ENCODE measurements at regions not wholly inside any gene's neighbourhood (a gene's known extent, or its start where the extent isn't known, plus 50 kb on each side); places are given as distances from the start of the nearest gene placed in this dataset.

GRCh38 chr12:20189767-20190166, 178.6 kb upstream of the PDE3A start:
- DNase-seq (ENCODE audit: low read depth in 2 of 2): no peak

- DNase-seq (ENCODE audit: low read depth in 2 of 2): no peak
Observed at GRCh38 chr12:20194171-20194570, 174.2 kb upstream of the PDE3A start.

DNA sequence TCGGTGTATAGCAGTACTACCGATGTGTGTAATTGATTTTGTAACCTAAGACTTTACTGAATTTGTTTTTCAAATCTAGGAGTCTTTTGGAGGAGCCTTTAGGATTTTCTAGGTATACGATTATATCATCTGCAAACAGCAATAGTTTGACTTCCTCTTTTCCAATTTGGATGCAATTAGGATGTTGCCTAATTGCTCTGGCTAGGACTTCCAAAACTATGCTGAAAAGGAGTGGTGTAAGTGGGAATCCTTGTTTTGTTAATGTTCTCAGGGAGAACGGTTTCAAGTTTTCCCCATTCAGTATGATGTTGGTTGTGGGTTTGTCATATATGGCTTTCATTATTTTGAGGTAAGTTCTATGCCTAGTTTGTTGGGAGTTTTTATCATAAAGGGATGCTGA, 171.6 kb upstream of the PDE3A start:
- no peak for DNase-seq (ENCODE audit: low read depth in 2 of 2)

- no peak for DNase-seq (ENCODE audit: low read depth in 2 of 2)
Observed at GRCh38 chr12:20197411-20197810, 170.9 kb upstream of the PDE3A start.

- DNase-seq (ENCODE audit: low read depth in 2 of 2): no peak
Observed at GRCh38 chr12:20199780-20200179, 168.6 kb upstream of the PDE3A start.

DNA sequence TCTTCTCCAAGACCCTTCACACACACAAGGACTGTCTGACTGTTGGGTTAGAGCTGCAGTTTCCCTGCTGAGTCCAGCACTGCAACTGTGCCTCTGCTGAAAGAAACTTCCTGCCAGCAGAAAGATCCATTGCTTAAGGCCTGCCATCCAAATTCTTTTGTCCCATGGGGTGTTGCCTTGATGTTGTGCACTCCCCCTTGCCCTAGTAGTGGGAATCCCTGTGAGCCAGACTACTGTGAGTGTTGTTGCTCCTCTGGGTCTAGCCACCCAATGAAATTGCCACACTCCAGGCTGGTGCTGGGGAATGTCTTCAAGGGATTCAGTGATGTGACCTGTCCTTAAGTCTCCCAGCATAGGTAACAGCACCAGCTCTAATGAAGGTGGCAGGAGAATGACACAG, 166.6 kb upstream of the PDE3A start:
- DNase-seq (ENCODE audit: low read depth in 2 of 2): no peak

DNA sequence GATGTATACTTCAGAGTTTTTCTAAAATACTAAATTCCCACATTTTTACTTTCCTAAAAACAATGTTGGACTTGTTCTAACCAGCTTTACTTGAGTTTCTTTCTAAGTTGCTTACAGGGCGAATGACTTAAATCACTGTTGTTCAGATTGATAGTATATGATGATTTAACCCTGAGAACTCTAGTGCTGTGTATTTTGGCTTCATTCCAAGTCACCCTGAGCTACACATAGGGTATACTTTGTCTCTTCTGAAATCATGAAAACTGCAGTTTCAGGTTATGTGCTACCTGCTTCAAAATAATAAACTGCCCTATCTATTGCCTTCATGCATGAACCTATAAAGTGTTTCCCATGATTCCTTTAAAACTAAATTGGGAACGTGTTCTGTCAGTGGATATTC, 162.5 kb upstream of the PDE3A start:
- DNase-seq (ENCODE audit: low read depth in 2 of 2): no peak

- no peak for DNase-seq (ENCODE audit: low read depth in 2 of 2)
Observed at GRCh38 chr12:20206410-20206809, 161.9 kb upstream of the PDE3A start.

GRCh38 chr12:20210621-20211215, 157.6 kb upstream of the PDE3A start:
- no peak for DNase-seq (ENCODE audit: low read depth in 2 of 2)

DNA sequence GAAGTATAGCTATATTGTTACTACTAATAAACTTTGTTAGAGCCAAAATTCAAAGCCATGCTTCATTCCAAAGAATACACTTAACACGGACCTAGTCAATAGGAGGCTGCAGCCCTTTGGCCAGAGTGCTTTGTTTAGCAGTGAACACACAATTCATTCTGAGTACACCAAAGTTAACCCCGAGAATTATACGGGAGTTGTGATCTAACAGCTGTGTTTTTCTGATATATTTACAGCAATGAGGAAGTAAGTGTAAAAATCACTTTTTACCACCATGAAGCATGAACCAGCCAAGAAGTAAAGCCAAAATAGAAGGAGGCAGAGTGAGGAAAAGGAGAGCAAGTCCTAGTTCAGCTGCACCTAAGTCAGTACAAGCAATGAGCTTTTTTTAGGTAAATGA, 156.8 kb upstream of the PDE3A start:
- no peak for DNase-seq (ENCODE audit: low read depth in 2 of 2)

DNA sequence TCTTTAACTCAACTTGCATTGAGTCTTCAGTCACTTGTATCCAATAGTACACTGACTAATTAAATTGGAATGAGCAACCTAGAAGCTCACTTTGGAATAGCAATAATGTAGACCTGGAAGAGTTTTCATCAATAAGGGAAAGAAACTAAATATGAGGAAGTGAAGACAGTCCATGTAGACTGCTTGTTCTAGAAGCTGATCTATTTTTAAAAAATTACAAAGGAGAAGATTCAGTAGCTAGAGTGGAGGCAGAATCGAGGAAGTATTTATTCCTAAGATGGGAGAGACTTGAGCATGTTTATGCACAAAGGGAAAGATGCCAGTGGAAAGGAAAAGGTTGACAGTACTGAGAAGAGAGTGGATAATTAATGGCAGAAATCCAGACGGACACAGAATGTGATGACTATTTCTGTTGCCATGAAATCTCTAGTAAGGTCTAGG, 156.3 kb upstream of the PDE3A start:
- no peak for DNase-seq (ENCODE audit: low read depth in 2 of 2)

DNA sequence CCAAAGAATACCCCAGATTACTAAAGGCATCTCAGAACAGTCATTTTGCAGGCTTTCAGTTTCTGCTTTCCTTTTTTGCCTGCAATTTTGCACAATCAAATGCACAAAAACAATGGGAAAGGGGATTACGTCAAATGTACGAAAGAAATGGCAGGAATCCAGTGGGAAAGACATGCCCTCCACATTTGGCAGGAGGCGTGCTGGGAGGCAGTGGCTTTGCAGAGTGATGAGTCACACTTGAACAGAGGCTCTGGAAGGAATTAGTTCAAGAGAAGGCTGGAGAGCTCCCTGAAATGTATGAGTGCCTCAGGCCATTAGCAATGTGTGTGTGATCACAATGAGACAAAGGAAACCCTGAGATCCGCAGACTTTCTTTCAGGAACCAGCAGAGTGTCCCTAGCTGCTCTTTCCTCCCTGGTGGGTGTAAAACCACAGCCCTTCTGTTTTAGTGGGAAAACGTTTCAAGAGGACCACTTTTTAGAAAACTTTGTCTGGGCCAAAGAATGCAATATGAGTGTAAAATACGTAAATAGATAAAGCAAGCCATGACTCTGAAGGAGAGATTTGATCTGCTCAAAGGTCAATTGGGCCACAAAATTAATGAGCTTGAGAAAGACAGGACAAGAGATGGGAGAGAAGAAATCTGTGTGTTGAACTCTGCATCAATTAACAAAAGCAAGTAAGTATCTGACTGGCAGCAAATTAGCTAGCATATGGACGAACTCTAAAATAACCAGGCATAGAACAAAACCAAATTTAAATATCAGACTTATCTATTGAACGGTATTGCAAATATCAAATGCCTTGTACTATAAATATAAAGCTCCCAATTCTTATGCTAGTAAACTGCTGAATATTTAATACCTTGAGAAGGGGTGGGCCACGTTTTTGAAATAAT, 155.4 kb upstream of the PDE3A start:
- no peak for DNase-seq (ENCODE audit: low read depth in 2 of 2)

DNA sequence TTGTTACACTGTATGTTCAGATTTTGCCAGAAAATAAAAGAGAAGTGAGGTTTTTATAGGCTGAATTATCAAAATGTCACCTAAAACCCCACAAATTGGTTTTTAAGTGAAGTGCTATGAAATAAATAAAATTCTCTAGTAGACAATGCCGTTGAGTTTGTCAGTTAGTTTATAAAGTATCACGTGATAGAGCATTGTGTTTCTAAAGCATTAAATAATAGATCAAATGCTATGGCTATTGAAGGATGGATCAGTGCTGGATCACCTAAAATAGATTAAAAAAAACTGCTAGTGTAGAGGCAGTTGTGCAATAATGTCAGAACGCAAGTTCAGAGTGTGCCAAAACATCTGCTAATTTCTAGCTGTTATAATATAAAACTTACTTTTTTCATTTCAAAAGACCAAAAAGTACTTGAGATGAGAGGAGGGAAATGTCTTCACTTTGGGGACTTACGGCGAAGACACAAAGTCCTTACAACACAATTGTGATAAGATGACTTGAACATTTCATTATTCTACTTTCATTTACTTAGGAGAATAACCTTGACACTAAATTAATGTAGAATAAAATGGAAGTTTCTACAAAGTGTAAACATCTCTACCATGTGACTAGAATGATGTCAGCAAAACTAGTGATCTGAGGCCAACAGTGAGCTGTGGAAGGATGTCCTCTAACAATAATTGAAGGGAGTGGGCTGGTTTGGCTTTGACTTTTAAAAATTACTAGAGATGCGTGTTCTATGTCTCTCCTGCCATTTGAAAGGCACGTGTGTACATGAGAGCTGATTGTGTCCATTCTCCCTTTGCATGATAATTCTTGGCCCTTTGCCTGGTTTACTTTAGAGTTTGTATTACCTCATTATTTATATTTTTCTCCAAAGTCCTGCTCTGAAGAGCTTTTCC, 154.4 kb upstream of the PDE3A start:
- no peak for DNase-seq (ENCODE audit: low read depth in 2 of 2)

- DNase-seq (ENCODE audit: low read depth in 2 of 2): no peak
Observed at GRCh38 chr12:20220339-20220738, 148.0 kb upstream of the PDE3A start.

DNA sequence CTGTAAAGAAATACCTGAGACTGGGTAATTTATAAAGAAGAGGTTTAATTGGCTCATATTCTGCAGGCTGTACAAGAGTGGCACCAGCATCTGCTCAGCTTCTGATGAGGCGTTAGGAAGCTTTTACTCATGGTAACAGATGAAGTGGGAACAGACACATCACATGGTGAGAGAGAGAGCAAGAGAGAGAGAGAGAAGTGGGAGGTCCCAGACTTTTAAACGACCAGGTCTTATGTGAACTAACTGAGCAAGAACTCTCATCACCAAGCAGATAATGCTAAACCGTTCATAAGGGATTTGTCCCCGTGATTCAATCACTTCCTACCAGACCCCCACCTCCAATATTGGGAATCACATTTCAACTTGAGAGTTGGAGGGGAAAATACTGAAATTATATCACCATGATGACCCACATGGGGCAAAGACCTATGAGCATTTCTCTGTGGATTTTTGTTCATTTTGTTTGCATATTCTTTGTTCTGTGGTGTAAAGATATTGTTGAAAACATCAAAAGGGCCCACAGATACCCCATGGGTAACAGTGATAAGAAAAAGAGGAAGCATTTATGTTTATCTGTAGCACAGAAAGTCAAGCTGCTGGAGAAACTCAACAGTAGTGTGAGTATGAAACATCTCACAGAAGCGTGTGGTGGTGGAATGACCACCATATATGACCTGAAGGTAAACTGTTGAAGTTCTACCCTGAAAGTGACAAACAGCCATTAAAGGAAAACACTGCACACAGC, 135.2 kb upstream of the PDE3A start:
- DNase-seq (ENCODE audit: low read depth in 2 of 2): no peak

DNA sequence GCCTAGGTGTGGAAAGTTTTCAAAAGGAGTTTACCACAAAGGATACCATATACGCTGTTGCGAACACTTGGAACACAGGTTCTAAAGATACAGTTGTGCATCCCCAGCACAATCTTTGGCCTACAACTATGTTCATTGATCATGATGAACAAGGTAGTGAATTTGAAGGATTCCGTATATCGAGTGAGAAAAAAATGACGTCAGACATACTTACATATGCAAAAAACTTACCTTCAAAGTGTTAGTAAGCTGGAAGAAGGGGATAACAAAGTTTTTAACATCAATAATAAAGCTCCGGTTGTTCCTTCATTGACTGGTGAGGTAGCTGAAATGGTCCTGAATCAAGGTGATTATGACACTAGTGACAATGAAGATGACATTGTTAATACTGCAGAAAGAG, 133.9 kb upstream of the PDE3A start:
- no peak for DNase-seq (ENCODE audit: low read depth in 2 of 2)

DNA sequence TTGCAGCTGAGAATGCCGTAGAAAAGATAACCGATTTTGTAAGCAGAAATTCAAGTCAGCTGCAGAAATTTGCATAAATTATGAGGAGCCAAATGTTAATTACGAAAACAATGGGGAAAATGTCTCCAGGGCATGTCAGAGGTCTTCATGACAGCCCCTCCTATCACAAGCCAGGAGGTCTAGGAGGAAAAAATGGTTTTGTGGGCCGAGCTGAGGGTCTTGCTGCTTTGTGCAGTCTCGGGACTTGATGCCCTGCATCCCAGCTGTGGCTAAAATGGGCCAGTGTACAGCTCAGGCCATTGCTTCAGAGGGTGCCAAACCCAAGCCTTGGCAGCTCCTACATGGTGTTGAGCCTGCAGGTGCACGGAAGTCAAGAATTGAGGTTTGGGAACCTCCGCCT, 131.2 kb upstream of the PDE3A start:
- DNase-seq (ENCODE audit: low read depth in 2 of 2): no peak

DNA sequence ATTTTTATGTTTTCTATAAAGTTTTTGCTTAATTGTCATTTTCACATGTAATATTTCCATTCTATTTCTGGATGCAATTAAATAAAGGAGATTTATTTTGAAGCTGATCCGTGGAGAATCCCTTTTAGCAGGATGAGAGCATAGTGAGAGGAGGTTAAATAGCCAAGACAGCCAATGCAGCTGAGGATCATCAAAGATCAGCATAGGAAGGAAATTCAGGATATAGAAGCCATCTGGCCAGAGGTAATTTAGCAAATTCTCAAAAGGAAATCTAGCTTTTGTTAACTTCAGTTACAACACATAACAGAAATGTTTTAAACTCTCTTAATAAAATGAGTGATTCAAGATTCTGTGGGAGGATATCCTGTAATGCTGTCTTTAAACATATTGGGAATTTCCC, 122.8 kb upstream of the PDE3A start:
- DNase-seq (ENCODE audit: low read depth in 2 of 2): no peak

DNA sequence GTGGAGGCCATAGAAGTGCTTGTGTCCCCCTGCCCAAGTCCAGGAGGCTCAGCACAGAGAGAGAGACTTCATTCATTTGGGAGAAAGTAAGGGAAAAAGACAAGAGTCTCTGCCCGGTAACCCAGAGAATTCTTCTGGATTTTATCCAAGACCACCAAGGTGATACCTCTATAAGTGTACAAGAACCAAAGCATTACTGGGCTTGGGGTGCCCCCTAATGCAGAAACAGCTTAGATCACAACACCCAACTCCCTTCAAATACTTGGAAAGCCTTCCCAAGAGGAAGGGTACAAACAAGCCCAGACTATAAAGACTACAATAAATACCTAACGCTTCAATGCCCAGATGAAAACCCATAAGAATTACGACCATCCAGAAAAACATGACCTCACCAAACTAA, 119.7 kb upstream of the PDE3A start:
- no peak for DNase-seq (ENCODE audit: low read depth in 2 of 2)

GRCh38 chr12:20250761-20251160, 117.6 kb upstream of the PDE3A start:
- no peak for DNase-seq (ENCODE audit: low read depth in 2 of 2)

GRCh38 chr12:20257311-20257710, 111.0 kb upstream of the PDE3A start:
- DNase-seq (ENCODE audit: low read depth in 2 of 2): no peak

- no peak for DNase-seq (ENCODE audit: low read depth in 2 of 2)
Observed at GRCh38 chr12:20259786-20260185, 108.6 kb upstream of the PDE3A start.

All from stimulated activated CD4-positive, alpha-beta T cell treated with anti-CD3 and anti-CD28 coated beads, Interleukin-4, amount 100 ng/mL, for 48 hours (primary cell).